ENCODE measurements at regions not wholly inside any gene's neighbourhood (a gene's known extent, or its start where the extent isn't known, plus 50 kb on each side); places are given as distances from the start of the nearest gene placed in this dataset.

DNA sequence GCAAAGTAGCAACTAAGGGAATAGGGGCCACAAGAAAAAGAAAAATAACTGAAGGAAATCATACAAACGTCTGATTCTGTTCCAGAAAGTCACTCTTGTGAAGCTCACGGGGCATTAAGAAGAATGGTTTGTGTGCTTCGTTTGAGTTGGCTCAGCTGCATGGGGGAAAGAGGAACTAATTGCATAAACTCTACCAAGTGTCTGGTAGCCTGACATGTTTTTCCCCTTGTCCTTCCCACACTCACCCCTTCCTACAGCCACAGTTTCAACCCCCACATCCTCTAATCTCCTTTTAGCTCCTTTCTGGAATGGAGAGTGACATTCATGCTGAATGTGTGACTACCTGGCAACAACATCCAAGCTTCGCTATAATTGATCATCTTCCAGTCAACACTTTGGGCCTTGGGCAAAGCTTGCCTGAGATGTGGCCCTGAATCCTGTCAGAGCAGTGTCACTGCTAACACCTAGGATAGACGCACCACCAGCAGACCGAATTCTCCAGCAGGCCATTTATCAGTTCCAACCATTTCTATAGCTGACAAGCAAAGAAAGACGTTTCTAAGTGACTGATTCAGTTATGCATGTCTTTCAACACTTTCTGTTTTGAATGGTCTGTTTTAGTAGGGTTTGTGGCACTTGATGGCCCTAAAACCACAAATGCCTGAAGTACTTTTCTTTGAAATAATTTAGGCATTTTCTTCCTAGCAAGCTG, 439.6 kb downstream of the TTLL7 start:
- peak; percentile 5 for DNase-seq (ENCODE audit: low read depth)
- TF ChIP-seq POLR2A (IDR thresholded peaks at IDR 0.05; ENCODE audit: extremely low read depth, insufficient read length) (no peak), MYC (IDR thresholded peaks at IDR 0.05; ENCODE audit: low read depth, low read length) (no peak)
- TF ChIP-seq, protein P1, sequence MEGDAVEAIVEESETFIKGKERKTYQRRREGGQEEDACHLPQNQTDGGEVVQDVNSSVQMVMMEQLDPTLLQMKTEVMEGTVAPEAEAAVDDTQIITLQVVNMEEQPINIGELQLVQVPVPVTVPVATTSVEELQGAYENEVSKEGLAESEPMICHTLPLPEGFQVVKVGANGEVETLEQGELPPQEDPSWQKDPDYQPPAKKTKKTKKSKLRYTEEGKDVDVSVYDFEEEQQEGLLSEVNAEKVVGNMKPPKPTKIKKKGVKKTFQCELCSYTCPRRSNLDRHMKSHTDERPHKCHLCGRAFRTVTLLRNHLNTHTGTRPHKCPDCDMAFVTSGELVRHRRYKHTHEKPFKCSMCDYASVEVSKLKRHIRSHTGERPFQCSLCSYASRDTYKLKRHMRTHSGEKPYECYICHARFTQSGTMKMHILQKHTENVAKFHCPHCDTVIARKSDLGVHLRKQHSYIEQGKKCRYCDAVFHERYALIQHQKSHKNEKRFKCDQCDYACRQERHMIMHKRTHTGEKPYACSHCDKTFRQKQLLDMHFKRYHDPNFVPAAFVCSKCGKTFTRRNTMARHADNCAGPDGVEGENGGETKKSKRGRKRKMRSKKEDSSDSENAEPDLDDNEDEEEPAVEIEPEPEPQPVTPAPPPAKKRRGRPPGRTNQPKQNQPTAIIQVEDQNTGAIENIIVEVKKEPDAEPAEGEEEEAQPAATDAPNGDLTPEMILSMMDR (IDR thresholded peaks at IDR 0.05; ENCODE audit: low read depth, low read length): no peak
- H3K4me3 ChIP-seq (ENCODE audit: low read depth, low read length): no peak overlapping the region

DNA sequence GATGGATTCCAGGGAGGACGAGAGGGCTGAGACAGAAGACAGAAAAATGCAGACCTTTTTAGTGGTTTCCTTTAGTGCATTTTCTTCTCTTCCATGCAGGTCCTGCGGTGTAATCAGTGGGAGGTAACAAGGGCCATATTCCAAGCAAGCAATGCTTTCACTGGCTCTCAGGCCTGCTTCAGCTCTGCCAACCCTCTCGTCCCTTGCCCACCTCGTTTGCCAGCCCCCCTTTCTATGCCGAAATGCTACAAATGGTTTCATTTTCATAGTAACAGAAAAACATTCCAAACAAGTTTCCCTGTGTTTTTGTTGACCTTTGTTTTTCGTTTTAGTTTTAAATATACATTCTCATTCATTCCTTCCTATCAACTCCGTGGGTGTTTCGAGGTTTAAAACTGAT, 443.1 kb downstream of the TTLL7 start:
- no peak for DNase-seq (ENCODE audit: low read depth)
- no peak overlapping the region for H3K4me3 ChIP-seq (ENCODE audit: low read depth, low read length)
- TF ChIP-seq POLR2A (IDR thresholded peaks at IDR 0.05; ENCODE audit: extremely low read depth, insufficient read length) (no peak), MYC (IDR thresholded peaks at IDR 0.05; ENCODE audit: low read depth, low read length) (no peak)
- TF ChIP-seq, protein P1 (IDR thresholded peaks at IDR 0.05; ENCODE audit: low read depth, low read length): no peak
- TF ChIP-seq, protein P2, sequence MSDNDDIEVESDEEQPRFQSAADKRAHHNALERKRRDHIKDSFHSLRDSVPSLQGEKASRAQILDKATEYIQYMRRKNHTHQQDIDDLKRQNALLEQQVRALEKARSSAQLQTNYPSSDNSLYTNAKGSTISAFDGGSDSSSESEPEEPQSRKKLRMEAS (IDR thresholded peaks at IDR 0.05; ENCODE audit: low read depth, low read length): no peak

DNA sequence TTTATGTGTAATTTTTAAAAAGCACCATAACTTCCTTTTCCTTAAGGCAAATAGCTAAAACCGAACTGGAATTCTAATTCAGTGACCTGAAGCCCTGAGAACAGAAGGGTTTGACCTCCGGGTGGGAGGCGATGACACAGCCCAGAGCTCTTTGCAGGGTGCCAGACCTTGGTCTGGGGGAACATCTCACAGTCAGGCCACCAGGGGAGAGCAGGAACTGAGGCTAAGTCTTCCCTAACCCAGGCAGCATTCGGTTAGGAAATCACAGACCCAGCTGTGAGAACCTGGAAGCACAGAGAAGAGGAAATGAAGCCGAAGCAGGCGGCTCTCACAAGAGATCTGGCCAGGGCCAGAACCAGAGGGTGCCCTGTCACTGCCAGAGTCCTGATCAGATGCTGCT, 444.8 kb downstream of the TTLL7 start:
- no peak overlapping the region for H3K4me3 ChIP-seq (ENCODE audit: low read depth, low read length)
- DNase-seq (ENCODE audit: low read depth): peak; percentile 1
- TF ChIP-seq, protein P2 (IDR thresholded peaks at IDR 0.05; ENCODE audit: low read depth, low read length): no peak
- TF ChIP-seq, protein P1 (IDR thresholded peaks at IDR 0.05; ENCODE audit: low read depth, low read length): no peak
- TF ChIP-seq POLR2A (IDR thresholded peaks at IDR 0.05; ENCODE audit: extremely low read depth, insufficient read length) (no peak), MYC (IDR thresholded peaks at IDR 0.05; ENCODE audit: low read depth, low read length) (no peak)

DNA sequence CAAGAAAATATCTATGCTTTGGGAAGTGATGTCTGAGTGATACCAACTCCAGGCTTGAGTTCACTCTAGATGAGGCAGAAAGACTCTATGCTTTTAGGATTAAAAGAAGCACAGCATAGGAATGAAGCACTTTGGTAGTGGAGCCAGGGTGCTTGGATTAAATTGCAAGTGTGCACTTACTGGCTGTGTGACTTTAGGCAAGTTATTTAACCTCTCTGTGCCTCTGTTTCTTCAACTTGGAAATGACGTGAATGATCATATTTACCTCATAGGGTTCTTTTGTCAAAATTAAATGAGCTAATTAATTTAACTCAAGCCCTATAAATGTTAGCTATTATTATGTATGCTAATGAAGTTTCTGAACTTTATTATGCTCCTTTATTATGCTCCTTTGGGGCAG, 446.1 kb downstream of the TTLL7 start:
- TF ChIP-seq POLR2A (IDR thresholded peaks at IDR 0.05; ENCODE audit: extremely low read depth, insufficient read length) (no peak), MYC (IDR thresholded peaks at IDR 0.05; ENCODE audit: low read depth, low read length) (no peak)
- TF ChIP-seq, protein P1 (IDR thresholded peaks at IDR 0.05; ENCODE audit: low read depth, low read length): no peak
- TF ChIP-seq, protein P2 (IDR thresholded peaks at IDR 0.05; ENCODE audit: low read depth, low read length): no peak
- DNase-seq (ENCODE audit: low read depth): no peak
- no peak overlapping the region for H3K4me3 ChIP-seq (ENCODE audit: low read depth, low read length)

DNA sequence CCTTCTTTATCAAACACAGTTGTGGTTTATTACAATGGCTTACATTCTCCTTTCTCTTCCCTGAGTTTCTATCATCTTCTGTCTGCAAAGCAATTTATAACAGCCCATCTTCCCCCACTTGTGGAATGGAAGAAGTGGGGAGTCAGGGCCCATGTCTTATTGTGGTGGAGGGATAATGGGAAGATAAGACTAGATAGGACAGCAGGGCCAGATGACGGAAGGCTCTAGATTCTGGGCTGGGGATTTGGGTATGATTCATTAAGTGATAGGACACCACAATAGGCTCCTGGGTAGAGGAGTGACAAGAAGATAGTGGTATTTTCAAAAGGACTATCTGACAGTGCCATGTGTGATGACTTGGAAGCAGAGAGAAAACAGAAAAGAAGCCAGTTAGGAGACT, 450.6 kb downstream of the TTLL7 start:
- TF ChIP-seq, protein P1 (IDR thresholded peaks at IDR 0.05; ENCODE audit: low read depth, low read length): no peak
- TF ChIP-seq, protein P2 (IDR thresholded peaks at IDR 0.05; ENCODE audit: low read depth, low read length): no peak
- no peak for TF ChIP-seq POLR2A (IDR thresholded peaks at IDR 0.05; ENCODE audit: extremely low read depth, insufficient read length)
- TF ChIP-seq MYC (IDR thresholded peaks at IDR 0.05; ENCODE audit: low read depth, low read length): no peak
- H3K4me3 ChIP-seq (ENCODE audit: low read depth, low read length): no peak overlapping the region
- DNase-seq (ENCODE audit: low read depth): no peak

Data from NB4 (cell line).